ENCODE measurements at regions not wholly inside any gene's neighbourhood (a gene's known extent, or its start where the extent isn't known, plus 50 kb on each side); places are given as distances from the start of the nearest gene placed in this dataset.
"Not testable (repeated sequence)": the region's sequence is repeated elsewhere in the genome, so short reads cannot be mapped to it uniquely, and the experiment has no call there.

DNA sequence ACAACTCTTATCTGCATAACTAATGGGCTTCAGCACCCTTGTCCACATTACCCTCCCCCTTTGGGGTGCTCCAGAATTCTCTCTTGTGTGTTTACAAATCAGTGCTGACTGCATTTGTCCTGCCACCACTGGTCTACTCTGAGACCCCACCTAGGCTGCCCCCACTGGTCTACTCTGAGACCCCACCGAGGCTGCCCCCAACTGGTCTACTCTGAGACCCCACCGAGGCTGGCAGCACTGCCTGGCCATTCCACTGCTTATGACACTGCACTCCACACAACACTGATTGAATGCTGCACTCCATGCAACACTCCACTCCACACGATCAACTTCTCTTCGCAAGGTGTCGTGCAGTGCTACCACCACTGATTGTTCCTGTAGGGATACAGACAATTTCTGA lies 1459.2 kb upstream of the SLC10A2 start:
- Mint-ChIP-seq H3K27ac (no peak overlapping the region), H3K27me3 (no peaks in the 10 kb centered on the region)

DNA sequence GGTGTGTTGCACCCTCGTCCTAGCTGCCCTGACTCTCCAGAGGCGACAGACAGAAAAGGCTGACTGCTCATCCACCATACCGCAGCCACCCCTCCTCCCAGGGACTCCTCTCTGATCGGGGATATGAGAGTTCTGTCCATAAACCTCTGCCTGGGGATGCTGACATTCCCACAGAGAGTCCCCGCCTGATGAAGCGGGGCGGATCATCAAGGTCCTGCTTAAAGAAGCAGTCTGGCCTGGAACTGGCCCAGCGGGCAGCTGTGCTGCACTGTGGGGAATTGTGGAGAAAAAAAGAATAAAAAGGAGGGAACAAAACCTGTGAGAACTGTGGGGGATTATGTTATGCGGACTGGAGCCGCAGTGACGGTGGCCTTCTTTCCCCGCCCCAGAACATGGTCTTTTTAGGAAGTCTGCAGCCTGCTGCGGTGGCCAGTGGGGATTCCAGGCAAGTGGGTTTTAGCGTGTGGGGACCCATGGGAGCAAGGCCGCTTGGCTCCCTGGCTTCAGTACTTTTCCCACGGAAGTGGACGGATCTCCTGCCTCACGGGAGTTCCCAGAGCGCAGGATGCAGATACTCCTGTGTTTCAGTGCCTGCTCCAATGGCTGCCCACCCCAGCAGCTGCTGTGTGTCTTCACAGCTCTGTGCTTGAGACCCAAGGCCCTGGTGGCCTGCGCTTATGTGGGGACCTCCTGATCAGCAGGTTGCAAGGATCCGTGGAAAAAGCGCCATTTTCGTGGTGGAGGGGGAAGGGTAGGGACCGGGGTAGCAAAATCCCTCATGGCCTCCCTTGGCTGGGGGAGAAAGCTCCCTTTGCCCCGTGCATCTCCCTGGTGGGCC lies 1456.2 kb upstream of the SLC10A2 start:
- Mint-ChIP-seq H3K36me3 (no peaks in the 10 kb centered on the region), H3K27ac (no peak overlapping the region), H3K4me1 (no peaks in the 10 kb centered on the region), H3K9me3 (peaks cover 4% of the 10 kb centered on the region in 2 donors), H3K4me3 (no peak overlapping the region), H3K27me3 (no peaks in the 10 kb centered on the region)
- ATAC-seq (replicated peaks) (no peak), DNase-seq (no peak)

More for the DNA sequence above, 1459.2 kb upstream of the SLC10A2 start:
- no peaks in the 10 kb centered on the region for H3K4me1 Mint-ChIP-seq
- DNase-seq = no peak
- H3K9me3 Mint-ChIP-seq = peaks cover 3 to 4% of the 10 kb centered on the region in 2 donors
- no peaks in the 10 kb centered on the region for H3K36me3 Mint-ChIP-seq
- H3K4me3 Mint-ChIP-seq = no peak overlapping the region
- ATAC-seq (replicated peaks) = no peak

DNA sequence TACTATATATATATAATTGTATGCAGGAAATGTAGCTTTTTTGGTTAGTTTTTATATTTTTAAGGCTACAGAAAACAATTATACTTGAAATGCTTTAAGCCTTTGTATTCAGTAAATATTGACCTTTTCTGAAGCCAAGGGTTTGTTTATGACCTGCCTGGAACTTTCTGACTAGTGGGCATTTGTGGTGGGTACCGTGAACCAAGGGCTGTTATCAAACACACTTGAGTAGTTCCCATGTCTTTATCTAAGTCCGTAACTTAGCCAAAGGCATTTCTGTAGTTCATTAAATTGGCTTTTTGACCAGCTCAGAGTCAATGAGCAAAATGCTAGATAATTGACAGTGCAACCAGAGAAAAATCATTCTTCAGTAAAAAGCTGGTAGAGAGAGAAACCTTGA lies 1444.2 kb upstream of the SLC10A2 start:
- Mint-ChIP-seq H3K4me1 (no peaks in the 10 kb centered on the region), H3K9me3 (peaks cover 0 to 5% of the 10 kb centered on the region in 2 donors), H3K36me3 (no peaks in the 10 kb centered on the region), H3K27me3 (no peaks in the 10 kb centered on the region), H3K27ac (no peak overlapping the region), H3K4me3 (no peak overlapping the region)
- DNase-seq (no peak), ATAC-seq (replicated peaks) (no peak)

DNA sequence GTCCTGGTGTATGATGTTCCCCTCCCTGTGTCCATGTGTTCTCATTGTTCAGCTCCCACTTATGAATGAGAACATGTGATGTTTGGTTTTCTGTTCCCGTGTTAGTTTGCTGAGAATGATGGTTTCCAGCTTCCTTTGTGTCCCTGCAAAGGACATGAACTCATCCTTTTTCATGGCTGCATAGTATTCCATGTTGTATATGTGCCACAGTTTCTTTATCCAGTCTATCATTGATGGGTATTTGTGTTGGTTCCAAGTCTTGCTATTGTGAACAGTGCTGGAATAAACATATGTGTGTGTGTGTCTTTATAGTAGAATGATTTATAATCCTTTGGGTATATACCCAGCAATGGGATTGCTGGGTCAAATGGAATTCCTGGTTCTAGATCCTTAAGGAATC lies 1427.3 kb upstream of the SLC10A2 start:
- not testable (repeated sequence) for H3K4me1 Mint-ChIP-seq; H3K9me3 Mint-ChIP-seq; DNase-seq; ATAC-seq (replicated peaks); H3K27me3 Mint-ChIP-seq; H3K27ac Mint-ChIP-seq; H3K4me3 Mint-ChIP-seq; H3K36me3 Mint-ChIP-seq

DNA sequence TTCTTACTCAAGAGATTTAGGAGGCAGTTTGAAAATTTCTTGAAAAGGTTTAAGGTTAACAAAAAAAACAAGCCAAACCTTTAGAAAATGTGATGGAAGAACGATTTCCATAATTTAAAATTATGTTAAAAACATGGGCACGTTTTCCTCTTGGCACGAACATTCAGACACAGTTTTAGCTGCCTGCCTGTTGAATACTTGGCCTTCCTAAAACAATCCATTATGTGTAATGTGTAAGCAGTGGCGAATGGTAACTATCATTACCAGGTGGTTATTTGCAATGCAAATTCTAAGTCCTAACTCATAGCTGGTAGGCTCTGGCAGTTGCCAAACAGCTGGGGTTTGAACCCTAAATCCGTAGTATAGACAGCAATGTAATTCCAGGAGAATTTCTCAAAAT lies 1425.7 kb upstream of the SLC10A2 start:
- ATAC-seq (replicated peaks) = no peak
- peaks cover 0 to 9% of the 10 kb centered on the region in 2 donors for H3K9me3 Mint-ChIP-seq
- no peaks in the 10 kb centered on the region for H3K4me1 Mint-ChIP-seq
- H3K27ac Mint-ChIP-seq = no peak overlapping the region
- no peak overlapping the region for H3K4me3 Mint-ChIP-seq
- H3K36me3 Mint-ChIP-seq = no peaks in the 10 kb centered on the region
- H3K27me3 Mint-ChIP-seq = no peaks in the 10 kb centered on the region
- no peak for DNase-seq

DNA sequence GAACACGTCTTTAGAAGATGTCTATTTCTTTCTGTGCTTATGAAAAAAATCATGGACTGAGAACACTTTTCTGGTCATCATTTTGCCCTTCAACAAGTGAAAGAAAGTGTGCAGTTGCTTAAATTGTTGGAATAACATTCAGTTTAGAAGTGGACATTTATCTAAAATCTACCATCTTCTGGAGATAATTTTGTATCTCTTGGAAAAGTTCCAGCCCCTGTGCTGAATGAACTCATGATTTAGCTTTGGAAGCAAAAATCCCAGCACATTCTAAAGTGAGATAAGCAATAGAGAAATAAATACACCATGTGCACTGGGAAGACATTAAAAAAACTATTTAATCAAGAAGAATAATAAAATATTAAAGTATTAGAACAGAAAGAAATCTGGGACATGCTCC lies 1420.8 kb upstream of the SLC10A2 start:
- Mint-ChIP-seq H3K36me3 (no peaks in the 10 kb centered on the region), H3K4me3 (no peak overlapping the region), H3K27me3 (no peaks in the 10 kb centered on the region), H3K9me3 (peaks cover 0 to 4% of the 10 kb centered on the region in 2 donors), H3K27ac (no peak overlapping the region), H3K4me1 (no peaks in the 10 kb centered on the region)
- ATAC-seq (replicated peaks) (no peak), DNase-seq (no peak)

DNA sequence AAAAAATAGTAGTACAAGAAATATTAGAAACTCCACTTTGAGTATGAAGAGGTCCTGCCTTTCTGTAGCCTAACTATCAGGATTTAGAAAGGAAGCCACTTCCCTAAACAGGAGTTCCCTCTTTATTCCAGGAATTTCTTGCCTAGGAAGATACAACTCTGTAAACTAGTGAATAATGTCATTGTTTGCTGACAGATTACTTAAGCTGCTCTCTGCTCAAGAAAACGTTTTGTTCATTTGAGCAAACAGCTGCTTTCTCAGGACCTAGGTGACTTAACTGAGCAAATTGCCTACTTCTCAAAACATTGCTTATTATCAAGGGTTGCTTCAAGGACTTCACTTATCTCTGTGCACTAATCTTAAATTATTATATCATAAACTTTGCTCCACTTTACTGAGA lies 1419.4 kb upstream of the SLC10A2 start:
- ATAC-seq (replicated peaks) = no peak
- H3K4me1 Mint-ChIP-seq = no peaks in the 10 kb centered on the region
- H3K27me3 Mint-ChIP-seq = no peaks in the 10 kb centered on the region
- H3K9me3 Mint-ChIP-seq = peaks cover 0 to 2% of the 10 kb centered on the region in 2 donors
- H3K27ac Mint-ChIP-seq = no peak overlapping the region
- no peaks in the 10 kb centered on the region for H3K36me3 Mint-ChIP-seq
- H3K4me3 Mint-ChIP-seq = no peak overlapping the region
- no peak for DNase-seq

DNA sequence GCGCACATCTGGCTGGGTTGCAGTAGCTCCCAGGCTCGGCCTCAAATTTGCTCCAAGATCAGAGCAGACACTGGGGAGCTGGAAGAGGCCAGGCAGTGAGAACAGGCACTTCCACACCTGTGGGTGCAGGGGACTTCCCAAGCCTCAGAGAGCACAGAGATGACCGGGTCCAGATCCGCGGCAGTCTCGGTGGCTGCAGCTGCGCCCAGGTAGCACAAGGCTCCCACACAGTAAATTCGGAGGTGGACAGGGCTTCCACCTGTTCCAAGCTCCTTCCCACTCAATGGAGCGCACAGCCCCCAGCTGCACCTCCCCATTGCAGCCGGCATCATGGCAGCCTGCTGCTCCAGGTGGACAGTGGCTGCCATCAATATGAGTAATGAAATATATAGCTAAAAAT lies 1417.4 kb upstream of the SLC10A2 start:
- DNase-seq (no peak), ATAC-seq (replicated peaks) (no peak)

DNA sequence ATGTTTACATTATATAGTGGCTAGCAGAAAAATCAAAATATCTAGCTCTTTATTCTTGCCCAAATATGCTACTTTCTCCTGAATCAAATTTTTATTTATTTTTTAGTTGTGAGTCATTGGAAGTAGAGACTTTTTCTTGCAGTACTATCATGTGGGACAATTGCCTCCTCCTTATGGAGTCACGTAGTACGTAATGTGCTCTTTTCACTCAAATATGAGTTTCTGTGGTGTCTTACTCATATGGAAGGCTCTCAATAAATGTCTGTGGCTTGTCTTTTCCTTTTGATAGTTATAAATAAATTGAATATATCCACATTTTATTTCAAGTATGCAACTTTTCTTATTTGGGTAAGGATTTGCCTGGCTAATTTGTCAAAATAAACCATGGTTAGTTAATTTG lies 1411.0 kb upstream of the SLC10A2 start:
- H3K4me1 Mint-ChIP-seq = no peaks in the 10 kb centered on the region
- H3K36me3 Mint-ChIP-seq = no peaks in the 10 kb centered on the region
- no peak overlapping the region for H3K4me3 Mint-ChIP-seq
- peaks cover 8 to 14% of the 10 kb centered on the region in 2 donors for H3K9me3 Mint-ChIP-seq
- H3K27me3 Mint-ChIP-seq = no peaks in the 10 kb centered on the region
- ATAC-seq (replicated peaks) (no peak), DNase-seq (no peak)
- H3K27ac Mint-ChIP-seq = no peak overlapping the region

More for the DNA sequence above, 1417.4 kb upstream of the SLC10A2 start:
- Mint-ChIP-seq H3K27me3 (no peaks in the 10 kb centered on the region), H3K9me3 (peaks cover 3 to 7% of the 10 kb centered on the region in 2 donors), H3K4me3 (no peak overlapping the region), H3K4me1 (no peaks in the 10 kb centered on the region), H3K36me3 (no peaks in the 10 kb centered on the region), H3K27ac (no peak overlapping the region)

DNA sequence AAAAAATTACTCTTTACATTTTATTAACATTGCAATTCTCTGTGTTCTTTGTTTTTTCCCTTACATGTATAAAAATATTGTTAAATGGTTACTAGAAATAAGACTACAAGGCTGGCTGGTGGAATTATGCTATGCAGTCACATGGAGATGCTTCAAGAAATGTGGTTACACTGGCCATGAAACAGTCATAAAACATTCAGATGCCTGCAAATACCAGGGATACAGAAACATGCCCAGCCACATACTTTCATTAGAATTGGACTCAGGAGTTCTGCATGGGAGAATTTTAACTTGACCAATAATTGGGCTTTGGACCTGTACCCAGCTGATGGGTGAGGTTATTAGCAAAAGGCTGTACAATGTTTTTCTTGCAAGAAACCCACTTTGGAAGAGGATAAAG lies 1407.7 kb upstream of the SLC10A2 start:
- H3K36me3 Mint-ChIP-seq = no peaks in the 10 kb centered on the region
- no peak for DNase-seq
- H3K4me1 Mint-ChIP-seq = no peaks in the 10 kb centered on the region
- H3K27ac Mint-ChIP-seq = no peak overlapping the region
- no peak overlapping the region for H3K4me3 Mint-ChIP-seq
- H3K27me3 Mint-ChIP-seq = no peaks in the 10 kb centered on the region
- ATAC-seq (replicated peaks) = no peak
- peaks cover 1 to 11% of the 10 kb centered on the region in 2 donors for H3K9me3 Mint-ChIP-seq

DNA sequence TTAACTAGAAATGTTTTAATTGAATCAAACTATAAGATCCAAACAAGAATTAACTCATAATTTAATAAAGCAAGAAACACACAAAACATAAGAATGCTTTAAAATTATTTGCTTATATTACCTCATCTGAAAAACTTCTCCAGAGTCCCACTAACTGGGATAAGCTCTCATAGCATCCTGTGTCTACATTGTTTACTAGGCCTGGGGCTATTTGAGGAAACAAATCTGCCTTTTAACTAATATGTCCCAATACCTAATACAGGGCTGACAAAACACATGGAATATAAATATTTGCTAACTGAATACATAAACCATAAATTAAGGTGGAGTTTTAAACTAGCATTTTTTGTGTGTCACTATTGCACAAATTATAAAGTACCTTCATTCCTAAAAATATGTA lies 1399.8 kb upstream of the SLC10A2 start:
- H3K27me3 Mint-ChIP-seq = no peaks in the 10 kb centered on the region
- H3K9me3 Mint-ChIP-seq = peaks cover 2 to 4% of the 10 kb centered on the region in 2 donors
- ATAC-seq (replicated peaks) (no peak), DNase-seq (no peak)
- H3K36me3 Mint-ChIP-seq = no peaks in the 10 kb centered on the region
- no peaks in the 10 kb centered on the region for H3K4me1 Mint-ChIP-seq
- H3K27ac Mint-ChIP-seq = no peak overlapping the region
- no peak overlapping the region for H3K4me3 Mint-ChIP-seq

DNA sequence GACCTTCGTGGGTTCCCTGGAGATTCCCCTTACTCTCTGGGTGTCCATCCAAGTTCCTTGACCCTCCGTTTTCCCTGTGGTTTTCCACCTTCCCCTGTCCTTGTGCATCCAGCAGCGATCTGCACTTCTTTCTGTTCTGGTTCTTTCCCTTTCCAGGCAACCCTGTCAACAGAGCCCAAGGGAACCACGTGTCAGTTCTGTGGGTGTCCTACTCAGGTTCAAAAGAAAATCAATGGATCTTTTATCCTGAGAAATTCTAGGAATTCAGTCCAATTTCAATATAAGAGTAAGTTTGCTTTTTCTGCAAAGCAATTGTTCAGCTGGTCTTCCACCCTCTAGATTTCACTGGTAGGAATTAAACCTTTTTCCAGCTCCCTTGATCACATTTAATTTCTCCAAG lies 1394.8 kb upstream of the SLC10A2 start:
- no peak for ATAC-seq (replicated peaks)
- Mint-ChIP-seq H3K27ac (no peak overlapping the region), H3K4me1 (no peaks in the 10 kb centered on the region), H3K27me3 (no peaks in the 10 kb centered on the region), H3K36me3 (no peaks in the 10 kb centered on the region), H3K4me3 (no peak overlapping the region), H3K9me3 (peaks cover 4% of the 10 kb centered on the region in 2 donors)
- DNase-seq = no peak

DNA sequence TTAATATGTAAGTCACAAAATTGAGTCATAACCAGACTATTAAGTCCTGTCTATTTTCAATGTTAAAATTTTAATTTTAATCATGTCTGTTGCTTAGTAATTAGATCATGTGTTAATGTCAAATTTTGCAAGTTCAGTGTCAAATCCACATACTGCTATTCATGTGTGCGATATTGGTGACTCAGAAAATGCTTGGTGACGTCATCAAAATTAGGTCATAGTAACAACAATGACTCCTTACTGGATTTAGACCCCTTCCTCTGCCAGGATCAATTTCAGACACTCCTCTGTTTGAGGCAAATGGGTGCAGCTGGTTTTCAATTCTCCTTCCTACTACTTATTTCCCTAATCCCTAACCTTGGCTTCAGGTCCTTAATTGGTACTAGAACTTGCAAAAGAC lies 1394.3 kb upstream of the SLC10A2 start:
- DNase-seq (no peak), ATAC-seq (replicated peaks) (no peak)
- Mint-ChIP-seq H3K36me3 (no peaks in the 10 kb centered on the region), H3K27ac (no peak overlapping the region), H3K27me3 (no peaks in the 10 kb centered on the region), H3K4me3 (no peak overlapping the region), H3K9me3 (peaks cover 4% of the 10 kb centered on the region in 2 donors), H3K4me1 (no peaks in the 10 kb centered on the region)

DNA sequence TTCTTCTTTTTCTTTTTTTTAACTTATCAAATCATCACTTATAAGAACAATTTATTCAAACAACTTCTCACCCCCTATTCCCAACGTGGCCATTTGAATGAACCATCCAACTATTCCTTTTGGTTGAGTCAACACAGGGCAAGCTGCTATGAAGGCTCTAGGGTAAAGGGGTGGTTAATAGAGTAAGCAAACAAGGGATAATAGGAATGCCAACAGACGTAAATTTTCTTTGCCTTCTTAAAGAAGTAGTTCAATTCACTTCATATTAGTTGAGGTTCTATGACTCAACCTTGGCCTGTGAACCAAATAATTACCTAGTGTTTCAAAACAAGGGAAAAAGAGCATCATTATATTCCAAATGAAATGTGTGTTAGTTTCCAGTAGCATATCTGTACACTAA lies 1383.8 kb upstream of the SLC10A2 start:
- no peak overlapping the region for H3K27ac Mint-ChIP-seq
- no peaks in the 10 kb centered on the region for H3K36me3 Mint-ChIP-seq
- no peak for ATAC-seq (replicated peaks)

DNA sequence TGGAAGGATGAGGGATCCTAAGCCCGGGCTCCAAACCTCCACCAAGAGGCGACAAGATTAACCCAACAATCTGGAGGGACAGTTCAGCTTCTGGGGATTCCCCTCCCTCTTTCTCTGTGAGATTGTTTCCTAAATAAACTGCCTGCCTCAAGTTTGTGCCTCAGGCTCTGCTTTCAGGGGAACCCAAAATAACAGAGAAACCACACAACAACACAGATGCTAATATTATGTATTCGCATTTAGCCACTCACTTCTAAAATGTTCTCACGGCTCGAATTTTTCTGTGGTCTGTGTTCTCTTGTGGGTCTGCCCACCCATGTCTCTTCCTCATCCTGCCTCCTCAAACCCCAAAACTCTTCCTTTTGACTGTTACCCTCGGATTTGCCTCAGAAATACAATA lies 1381.1 kb upstream of the SLC10A2 start:
- H3K27me3 Mint-ChIP-seq = no peaks in the 10 kb centered on the region

More for the DNA sequence above, 1383.8 kb upstream of the SLC10A2 start:
- Mint-ChIP-seq H3K4me1 (no peaks in the 10 kb centered on the region), H3K27me3 (no peaks in the 10 kb centered on the region), H3K9me3 (peaks cover 18% of the 10 kb centered on the region in 2 donors), H3K4me3 (no peak overlapping the region)
- DNase-seq = no peak

More for the DNA sequence above, 1381.1 kb upstream of the SLC10A2 start:
- ATAC-seq (replicated peaks) (no peak), DNase-seq (no peak)
- Mint-ChIP-seq H3K9me3 (peaks cover 13 to 33% of the 10 kb centered on the region in 2 donors), H3K27ac (no peak overlapping the region), H3K36me3 (no peaks in the 10 kb centered on the region), H3K4me3 (no peak overlapping the region), H3K4me1 (no peaks in the 10 kb centered on the region)
